ENCODE measurements at regions not wholly inside any gene's neighbourhood (a gene's known extent, or its start where the extent isn't known, plus 50 kb on each side); places are given as distances from the start of the nearest gene placed in this dataset.

GRCh38 chrX:138463476-138463875 is 248.0 kb downstream of the FGF13 start:
- FAIRE-seq: no peak
- Histone ChIP-seq H3K4me3 (replicated peaks in 1 of 3; ENCODE audit: insufficient read depth in 1 of 3, low read depth in 2 of 3, low read length in 3 of 3) (no peak overlapping the region), H4K20me1 (ENCODE audit: insufficient read depth, low read length) (no peaks in the 10 kb centered on the region), H3K27ac (ENCODE audit: extremely low read length, insufficient read depth, low read length) (no peak overlapping the region), H3K4me2 (ENCODE audit: low read depth, low read length) (no peak overlapping the region), H3K36me3 (replicated peaks in 1 of 2; ENCODE audit: control insufficient read depth in 1 of 2, insufficient read depth in 2 of 2, low read length in 2 of 2) (no peaks in the 10 kb centered on the region), H3K4me1 (ENCODE audit: insufficient read depth, low read length) (no peaks in the 10 kb centered on the region), H3K9ac (ENCODE audit: insufficient read depth, low read depth, low read length) (no peak overlapping the region), H2AFZ (ENCODE audit: low read length) (no peak overlapping the region), H3K27me3 (ENCODE audit: control insufficient read depth in 1 of 2, insufficient read depth in 2 of 2, low read length in 2 of 2) (no peaks in the 10 kb centered on the region), H3K79me2 (ENCODE audit: insufficient read depth, low read length) (no peaks in the 10 kb centered on the region), H3K9me3 (ENCODE audit: low read length) (peaks cover 10% of the 10 kb centered on the region)
- TF ChIP-seq NKX3-1 (CRISPR knock-in tag; IDR thresholded peaks at IDR 0.05): no peak
- in situ Hi-C loops (cut with HindIII; ENCODE audit: extremely low pct_ligation_motif_present, low pct_unique_long_range_greater_than_20kb): no loop called here
- no peak for ATAC-seq
- BruUV-seq (replicated peaks): no TSS peak
- POLR2A ChIA-PET: no interaction called here
- 0% methylated on average over 3 of the region's 4 CpGs for WGBS (ENCODE audit: low lambda C conversion rate)
- DNase-seq (ENCODE audit: low spot score): no peak
- CTCF ChIA-PET (ENCODE audit: low intra/inter-chr PET ratio, low total read pairs): no interaction called here
- intact Hi-C loops (cut with micrococcal nuclease; ENCODE audit: unreplicated experiment): no loop called here

Data from HepG2 (cell line).